Activated CD4-positive, alpha-beta T cell treated with anti-CD3 and anti-CD28 coated beads, Interleukin-2, amount 50 U/mL, for 4 hours (primary cell): ENCODE measurements at regions not wholly inside any gene's neighbourhood (a gene's known extent, or its start where the extent isn't known, plus 50 kb on each side); places are given as distances from the start of the nearest gene placed in this dataset.
"Not testable (repeated sequence)": the region's sequence is repeated elsewhere in the genome, so short reads cannot be mapped to it uniquely, and the experiment has no call there.

Experiments used
- DNase-seq, 2 experiments: peaks; one replicate each; pipeline ENCODE4 v3.0.0-alpha.2; 2020

DNA sequence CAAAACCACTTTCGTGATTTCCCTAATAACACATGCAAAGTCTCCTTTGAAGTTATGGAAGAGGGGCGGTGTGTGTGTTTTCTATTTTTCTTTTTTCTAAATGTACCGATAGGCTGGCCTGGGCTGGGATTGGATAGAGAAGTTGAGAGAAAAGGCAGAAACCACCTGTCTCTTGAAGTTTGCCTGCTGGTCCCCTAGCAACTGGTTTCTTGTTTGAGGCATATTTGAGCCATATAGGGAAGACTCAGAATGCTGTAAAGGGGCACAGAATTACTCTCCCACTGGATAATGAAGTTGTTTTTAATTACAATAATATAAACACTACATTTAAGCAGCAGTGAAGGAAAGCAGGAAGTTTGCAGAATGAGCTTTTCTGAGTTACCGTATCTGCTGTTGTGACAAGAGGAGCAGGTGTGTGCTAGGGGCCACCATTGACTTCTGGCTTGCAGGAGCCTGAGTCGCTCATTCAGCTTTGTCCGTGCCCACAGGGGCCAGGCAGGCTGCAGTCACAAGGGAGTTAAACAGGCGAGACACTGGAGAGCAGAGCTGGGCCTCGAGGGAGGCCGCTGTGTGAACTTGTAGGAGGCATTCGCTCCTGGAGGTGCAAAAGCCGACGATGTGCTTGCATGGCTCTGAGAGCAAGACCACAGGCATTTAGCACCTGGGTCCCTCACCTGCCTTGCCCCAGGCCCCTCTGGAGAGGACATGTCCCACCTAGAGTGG, 173.8 kb upstream of the RGS6 start:
- DNase-seq, result no peak

DNA sequence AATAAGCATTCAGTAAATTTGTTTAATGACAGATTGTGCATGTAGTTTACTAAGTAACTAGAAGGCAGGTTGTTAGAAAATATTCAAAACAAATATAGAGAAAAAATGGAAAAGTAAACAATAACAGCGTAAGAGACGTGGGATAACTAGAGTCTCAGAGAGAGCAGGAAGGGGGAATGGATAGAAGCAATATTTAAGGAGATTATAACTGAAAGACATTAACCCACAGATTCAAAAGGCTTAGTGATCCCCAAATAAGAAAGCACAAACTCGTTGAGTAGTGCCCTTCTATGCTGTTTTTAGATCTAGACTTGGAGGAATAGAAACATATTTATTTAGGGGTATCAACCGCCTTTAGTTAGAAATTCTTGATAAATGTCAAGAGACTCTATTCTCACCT, 169.7 kb upstream of the RGS6 start:
- DNase-seq, result no peak

DNA sequence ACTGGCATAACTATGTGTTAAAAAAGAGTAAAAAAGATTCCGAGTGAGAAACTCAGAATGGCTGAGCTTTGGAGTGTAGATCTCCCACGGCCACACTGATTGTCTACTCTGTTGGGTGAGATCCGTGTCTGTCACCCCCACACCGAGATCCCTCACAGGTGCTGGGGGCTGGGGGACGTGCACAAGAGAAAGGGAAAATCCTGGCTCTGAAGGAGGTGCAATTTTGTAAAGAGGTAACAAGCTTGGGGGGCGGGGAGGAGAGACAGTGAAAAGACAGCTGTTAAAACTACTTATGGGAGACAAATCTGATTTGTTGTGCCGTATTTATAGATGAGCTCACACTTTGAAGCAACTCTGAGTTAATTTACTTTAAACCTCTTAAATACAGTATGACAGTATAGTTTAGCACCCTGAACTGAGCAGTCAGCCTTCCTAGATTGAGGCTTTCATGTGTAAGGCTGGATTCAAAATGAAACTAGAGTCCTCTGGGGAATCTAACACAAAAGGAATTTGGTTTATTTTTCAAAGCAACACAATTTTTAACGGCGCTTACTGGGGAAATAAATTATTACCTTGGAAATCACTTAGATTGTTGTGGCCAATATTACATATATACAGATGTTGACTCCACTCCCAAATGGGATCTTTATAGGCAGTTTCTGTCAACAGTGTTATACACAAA, 167.4 kb upstream of the RGS6 start:
- DNase-seq, result no peak

DNA sequence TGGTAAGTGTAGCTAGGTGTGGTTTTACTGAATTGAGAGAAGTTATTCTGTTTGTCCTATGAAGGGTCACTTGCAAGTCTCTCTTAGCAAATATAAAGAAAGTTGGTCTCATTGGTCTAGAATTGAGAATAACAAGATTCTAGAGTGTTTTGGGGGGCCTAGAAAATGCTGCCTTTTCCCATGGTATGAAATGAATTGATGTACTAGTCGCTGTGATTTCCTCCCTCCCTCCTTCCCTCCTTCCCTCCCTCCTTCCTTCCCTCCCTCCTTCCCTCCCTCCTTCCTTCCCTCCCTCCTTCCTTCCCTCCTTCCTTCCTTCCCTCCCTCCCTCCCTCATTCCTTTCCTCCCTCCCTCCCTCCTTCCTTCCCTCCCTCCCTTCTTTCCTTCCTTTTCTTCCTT, 166.7 kb upstream of the RGS6 start:
- DNase-seq, result no peak

DNA sequence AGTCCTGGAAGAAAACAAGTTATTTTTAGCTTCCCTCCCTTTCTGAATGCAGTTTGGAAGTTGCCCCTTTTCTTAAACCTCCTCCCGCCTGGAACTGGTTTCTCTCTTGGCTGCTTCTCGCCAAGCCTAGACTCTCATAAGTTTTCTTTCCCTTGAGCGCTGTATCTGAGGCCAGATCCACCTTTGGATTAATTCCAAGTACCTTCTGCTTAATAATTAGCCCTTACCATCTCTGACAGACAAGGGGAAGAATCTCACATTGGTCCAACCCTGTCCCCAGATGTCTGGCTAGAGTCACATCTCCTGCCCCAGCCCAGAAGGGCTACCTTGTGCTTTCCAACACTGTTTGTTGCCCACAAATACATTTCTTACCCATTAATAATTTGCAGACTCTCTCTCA, 161.8 kb upstream of the RGS6 start:
- DNase-seq, result no peak

DNA sequence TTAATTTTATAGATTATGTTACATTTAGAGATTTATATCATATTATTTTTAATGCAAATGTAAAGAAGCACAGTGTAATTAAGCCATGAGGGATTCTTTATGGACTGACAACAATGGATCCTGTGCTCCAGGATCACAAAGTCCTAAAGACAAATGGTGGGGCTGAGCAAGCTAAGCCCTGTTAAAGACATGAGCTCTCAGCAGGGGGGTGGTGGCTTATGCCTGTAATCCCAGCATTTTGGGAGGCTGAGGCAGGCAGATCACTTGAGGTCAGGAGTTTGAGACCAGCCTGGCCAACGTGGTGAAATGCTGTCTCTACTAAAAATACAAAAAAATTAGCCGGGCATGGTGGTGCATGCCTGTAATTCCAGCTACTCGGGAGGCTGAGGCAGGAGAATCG, 160.8 kb upstream of the RGS6 start:
- not testable (repeated sequence) for DNase-seq

DNA sequence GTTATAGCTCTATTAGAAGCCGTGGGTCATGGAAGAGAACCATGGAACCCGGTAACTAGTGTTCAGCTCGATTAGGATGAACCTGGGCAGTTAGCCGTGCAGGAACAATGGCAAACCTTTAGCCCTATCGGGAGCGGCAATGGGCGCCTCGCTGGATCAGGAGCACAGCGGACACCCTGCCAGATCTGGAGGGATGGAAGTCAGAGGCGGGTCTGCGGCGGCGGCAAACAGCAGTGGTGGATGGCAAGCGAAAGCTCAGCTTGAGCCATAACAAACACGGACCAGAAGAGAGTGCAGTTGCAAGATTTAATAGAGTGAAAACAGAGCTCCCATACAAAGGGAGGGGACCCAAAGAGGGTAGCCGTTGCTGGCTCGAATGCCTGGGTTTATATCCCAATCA, 160.2 kb upstream of the RGS6 start:
- not testable (repeated sequence) for DNase-seq

DNA sequence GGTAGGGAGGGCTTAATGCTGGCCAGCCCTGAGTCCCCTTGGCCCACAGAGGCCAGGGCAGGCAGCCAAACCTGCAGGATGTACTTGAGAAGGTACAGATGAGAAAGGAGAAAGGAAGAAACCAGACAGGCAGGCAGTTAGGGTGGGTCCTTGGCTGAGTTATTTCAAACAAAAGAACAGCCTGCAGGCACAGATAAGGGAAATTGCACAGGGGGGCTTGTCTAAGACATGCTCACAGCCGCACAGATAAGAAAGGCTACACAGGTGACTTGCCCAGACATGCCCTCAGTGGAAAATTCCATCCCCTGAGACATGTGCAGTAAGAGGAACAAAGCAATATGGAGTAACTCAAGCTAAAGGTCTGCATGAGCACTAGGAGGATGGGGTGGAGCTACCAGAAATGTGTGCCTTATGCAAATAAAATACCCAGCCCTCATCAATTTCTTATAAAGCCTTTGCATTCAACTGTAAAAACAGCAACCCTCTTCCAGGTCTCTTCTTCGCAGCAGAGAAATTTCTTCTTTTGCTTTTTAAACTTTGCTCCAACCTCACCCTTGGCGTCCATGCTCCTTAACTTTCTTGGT, 158.2 kb upstream of the RGS6 start:
- no peak for DNase-seq

DNA sequence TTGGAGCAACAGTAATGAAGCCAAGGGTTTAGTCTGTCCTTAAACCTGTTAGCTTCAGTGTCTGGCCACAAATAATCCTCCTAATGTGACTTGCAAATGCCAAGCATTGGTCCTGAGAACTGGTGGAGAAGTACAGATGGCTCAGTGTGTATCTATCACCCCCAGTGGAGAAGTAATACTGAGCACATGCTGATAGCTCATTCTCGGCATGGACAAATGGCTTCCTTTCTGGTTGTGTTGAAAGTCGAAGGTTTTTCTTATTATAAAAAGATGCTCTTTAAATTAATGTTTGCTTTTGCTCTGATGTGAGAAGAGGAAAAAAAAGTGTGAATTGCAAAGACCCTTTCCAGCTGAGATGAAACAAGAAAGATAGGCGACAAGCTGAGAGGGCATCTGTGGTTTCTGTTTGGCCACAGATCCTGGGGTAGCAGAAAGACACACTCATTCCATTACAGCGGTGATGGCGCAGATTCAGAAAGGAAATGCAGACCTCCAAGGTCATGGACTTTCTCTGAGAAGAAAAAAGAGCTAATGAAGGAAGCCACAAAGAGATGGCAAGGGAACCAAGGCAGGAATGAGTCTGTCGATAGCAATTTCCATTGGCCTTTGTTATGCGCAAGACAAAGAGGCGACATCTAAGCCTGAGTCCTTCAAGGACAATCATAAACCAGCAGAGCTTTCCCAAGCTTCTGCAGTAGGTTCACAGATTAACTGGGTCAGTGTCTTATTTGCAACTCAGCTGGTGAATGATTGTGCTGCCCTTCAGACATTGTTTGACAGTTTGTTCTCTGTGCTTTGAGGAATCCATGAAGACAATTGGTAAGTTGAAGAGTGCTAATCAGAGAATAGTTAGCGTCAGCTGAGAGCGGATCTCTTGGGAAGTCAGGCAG, 155.5 kb upstream of the RGS6 start:
- no peak for DNase-seq

DNA sequence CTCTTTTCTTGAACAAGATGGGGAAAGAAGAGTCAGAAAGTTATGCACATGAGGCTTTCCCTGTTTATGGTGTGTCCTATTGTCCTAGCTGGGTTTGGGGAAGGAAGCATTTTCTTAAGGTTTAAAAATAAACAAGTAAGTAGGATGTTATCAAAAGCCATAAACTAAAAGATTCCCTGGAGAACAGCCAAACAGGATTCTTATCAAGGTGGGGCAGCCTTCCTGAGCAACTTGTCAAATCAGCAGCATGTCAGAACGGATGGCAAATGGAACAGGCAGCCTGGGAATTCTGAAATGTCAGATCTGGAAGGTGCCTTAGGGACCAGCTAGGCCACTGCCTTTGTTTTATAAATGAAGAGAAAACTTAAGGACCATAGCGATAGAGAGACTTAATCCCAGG, 152.2 kb upstream of the RGS6 start:
- no peak for DNase-seq

DNA sequence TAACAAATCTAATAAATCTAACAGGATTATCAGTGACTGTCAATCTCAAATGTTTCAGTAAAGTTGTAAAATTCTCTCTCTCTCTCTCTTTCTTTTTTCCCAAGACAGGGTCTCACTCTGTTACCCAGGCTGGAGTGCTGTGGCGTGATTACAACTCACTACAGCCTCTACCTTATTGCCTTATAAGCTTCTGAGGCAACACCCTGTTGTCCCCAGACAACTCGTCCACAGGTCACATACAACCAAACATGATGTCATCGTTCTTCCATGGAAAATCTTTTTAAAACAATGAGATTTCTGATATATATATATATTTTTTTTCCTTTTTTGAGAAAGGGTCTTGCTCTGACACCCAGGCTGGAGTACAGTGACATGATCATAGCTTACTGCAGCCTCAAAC, 151.4 kb upstream of the RGS6 start:
- DNase-seq, result no peak

DNA sequence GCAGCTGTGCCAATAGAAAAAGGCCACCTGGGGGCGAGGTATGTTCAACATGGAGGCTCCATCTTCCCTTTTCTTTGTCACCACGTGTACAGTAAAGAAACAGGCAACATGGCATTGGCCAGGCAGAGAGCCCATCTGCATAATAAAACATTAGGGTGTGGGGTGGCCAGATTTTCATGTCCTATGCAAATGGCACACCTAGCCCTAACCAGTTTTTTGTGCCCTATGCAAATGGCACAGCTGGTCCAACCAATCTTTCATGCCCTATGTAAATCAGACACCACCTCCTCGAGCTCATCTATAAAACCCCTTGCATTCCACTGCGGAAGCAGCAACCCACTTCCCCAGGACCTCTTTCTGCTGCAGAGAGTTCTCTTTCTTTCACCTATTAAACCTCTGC, 149.1 kb upstream of the RGS6 start:
- no peak for DNase-seq

DNA sequence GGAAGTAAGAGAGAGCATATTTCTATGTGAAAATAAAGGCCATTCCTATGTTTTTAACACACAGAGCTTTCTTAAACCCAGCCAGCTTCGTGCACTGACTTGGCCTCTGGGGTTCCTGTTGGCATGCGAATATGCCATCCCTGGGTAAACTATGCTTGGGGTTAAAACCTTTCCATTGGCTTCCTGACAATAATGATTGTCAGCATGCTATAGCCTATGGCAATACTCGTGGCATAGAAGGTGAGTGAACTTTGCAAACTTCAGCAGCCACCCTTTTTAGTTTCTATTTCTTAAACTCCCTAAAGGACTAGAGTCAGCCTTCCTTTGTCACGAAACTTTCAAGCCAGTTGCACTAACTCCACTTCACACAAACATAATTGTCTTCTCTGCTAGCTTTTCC, 148.4 kb upstream of the RGS6 start:
- no peak for DNase-seq

DNA sequence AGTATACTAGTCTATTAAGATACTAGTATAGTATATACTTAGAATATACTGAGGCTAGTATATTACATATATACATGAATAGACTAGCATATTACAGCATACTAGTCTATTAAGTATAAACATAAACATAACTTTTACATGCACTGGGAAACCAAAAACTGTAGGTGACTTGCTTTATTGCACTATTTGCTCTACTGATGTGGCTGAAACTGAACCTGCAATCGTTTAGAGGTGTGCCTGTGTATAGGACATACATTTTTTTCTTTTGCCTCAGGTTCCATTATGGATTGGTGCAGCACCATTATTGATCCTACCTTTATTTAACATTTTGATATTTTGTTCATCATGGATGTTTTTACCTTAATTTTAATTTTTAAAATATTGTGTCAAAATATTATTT, 143.2 kb upstream of the RGS6 start:
- no peak for DNase-seq

DNA sequence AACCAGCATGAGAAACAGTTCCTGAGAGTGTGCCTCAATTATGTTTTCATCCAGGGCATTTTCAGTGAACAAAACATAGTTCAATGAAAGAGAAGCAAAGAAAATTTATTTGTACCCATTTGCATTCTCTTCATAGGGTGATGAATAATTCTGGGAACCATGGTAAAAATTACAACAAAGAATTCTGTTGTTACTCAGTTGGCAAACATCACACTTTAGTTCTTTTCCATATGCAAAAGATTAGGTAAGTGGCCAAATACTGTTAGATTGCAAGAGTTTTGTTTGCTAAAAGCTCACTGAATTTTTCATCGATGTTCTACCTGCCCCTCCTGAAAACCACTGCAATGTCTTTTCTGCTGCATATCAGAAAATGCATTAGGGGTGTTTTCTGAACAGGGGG, 132.4 kb upstream of the RGS6 start:
- no peak for DNase-seq

DNA sequence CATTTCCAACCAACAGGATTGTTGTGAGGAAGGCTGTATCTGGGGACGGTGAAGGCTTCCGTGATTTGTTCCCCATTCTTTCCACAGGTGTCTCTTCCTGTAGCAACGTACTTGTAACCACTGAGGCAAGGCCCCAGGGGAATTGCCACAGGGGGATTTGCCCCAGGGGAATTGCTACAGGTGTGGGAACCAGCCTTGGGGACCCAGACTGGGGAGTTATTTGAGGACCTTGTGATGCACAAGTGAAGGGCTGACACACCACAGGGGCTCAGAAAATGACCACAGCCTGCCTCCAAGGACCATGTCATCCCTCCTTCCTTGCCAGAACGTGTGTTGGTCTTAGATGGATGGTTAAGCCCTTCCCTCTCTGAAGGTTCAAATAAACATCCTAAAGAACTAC, 131.4 kb upstream of the RGS6 start:
- no peak for DNase-seq

DNA sequence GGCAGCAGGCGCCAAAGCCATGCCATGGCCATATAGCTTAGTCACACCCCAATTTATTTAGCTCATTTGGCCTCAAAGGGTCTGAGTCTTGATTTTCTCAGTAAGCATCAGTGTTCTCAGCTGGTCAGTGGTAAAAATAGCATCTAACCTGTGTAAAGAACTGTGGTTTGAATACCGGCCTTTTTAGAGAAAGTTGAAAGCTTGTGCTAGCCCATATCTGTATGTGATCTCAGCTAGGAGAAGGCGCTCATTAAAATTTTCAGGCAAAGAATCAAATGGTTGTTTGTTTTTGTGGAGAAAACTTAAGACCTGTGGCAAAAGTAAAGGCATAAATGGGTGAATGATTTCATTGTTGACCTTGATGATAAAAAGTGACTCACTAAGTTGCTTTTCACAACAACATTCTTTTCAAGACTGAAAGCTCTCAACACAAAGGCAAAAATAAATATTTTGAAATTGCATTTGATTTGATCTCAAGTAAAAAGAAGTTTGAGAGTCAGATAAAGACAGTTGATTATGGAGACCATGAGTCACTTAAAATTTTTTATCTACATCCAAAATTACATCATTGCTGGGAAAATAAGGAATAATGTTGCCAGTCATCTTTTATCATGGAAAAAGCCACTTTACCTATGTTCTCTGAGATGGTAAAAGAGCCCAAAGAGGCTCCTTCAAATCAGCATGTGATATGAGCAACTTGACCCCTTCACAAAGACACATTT, 128.5 kb upstream of the RGS6 start:
- DNase-seq, result no peak

DNA sequence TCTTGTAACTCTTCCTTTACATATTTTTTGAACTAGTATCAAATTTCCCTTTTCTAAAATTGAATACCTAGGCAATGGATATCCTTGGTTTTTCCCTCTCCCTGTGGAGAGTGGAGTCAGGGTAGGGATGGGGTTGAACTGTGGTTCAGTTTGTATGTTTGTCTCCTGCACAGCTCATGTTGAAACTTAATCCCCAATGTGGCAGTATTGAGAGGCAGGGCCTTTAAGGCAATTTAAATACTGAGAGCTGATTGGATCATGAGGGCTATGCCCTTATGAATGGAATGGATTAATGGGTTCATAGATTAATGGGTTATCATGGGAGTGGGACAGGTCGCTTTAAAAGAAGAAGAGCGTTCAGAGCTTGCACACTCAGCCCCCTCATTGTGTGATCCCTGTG, 127.2 kb upstream of the RGS6 start:
- DNase-seq, result no peak

DNA sequence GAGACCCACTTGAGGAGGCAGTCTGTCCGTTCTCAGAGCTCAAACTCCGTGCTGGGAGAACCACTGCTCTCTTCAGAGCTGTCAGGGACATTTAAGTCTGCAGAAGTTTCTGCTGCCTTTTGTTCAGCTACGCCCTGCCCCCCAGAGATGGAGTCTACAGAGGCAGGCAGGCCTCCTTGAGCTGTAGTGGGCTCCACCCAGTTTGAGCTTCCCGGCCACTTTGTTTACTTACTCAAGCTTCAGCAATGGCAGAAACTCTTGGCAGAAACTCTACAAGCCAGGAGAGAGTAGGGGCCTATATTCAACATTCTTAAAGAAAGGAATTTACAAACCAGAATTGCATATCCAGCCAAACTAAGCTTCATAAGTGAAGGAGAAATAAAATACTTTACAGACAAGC, 125.2 kb upstream of the RGS6 start:
- not testable (repeated sequence) for DNase-seq

DNA sequence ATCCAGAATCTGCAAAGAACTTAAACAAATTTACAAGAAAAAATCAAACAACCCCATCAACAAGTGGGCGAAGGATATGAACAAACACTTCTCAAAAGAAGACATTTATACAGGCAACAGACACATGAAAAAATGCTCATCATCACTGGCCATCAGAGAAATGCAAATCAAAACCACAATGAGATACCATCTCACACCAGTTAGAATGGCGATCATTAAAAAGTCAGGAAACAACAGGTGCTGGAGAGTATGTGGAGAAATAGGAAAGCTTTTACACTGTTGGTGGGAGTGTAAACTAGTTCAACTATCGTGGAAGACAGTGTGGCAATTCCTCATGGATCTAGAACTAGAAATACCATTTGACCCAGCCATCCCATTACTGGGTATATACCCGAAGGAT, 121.4 kb upstream of the RGS6 start:
- DNase-seq, result not testable (repeated sequence)

DNA sequence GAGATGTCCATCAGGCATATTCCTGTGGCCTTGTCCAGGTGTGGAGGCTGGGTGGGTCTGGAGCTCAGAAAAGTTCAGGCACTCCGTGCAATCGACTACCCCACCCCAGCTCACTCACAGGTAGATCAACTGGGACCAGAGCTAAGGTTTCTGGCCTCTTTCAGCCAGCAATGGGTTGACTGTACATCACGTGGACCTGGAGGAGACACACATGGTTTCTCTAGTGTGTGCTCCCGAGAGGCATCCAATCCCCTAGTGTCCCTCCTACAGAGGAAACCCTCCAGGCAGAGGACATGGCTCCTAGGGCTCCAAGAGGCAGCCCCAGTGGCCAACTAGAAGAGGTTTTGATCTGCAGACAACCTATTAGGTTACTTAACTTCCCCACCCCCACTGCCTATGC, 119.5 kb upstream of the RGS6 start:
- DNase-seq, result no peak

DNA sequence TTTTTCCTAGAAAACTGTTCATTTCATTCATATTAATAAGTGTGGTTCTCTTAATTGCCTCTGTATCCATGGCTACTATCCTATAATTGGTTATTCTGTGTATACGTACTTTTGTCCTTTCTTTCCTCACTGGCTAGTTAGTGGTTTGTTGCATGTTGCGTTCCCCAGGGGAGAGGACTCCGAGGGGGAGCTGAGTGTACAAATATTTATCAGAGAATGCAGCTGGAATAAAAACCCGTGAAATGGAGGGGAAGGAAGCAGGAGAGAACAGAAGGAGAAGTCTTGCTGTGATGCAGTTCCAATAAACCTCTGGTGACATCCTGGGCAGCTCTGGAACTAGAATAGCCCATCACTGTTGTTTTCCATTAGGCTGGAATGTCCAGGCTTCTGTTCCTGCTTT, 117.1 kb upstream of the RGS6 start:
- no peak for DNase-seq

DNA sequence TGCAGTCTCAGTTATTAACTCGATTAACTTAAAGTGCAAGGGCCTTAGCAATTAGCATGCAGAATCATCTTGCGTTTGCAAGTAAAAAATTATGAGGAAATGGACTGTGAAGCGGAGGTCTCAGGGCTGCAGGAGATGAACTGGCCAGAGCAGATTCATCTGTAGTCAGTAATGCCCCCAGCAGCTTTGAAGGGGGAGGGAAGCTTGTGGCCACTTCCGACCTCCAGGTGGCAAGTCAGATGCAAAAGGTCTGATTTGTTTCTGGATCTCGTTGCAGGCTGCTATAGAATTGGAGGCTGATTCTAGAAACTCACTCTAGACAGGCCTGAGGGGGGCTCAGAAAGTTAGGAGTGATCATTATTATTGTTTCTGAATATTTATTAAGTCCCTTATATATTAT, 107.4 kb upstream of the RGS6 start:
- no peak for DNase-seq
